Neural progenitor cell (in vitro differentiated cells): ENCODE measurements at regions not wholly inside any gene's neighbourhood (a gene's known extent, or its start where the extent isn't known, plus 50 kb on each side); places are given as distances from the start of the nearest gene placed in this dataset.
"Not testable (repeated sequence)": the region's sequence is repeated elsewhere in the genome, so short reads cannot be mapped to it uniquely, and the experiment has no call there.

ENCODE experiments used
- EZH2 ChIP-seq: fragments of 200-600 bp; sonication (generic); IDR thresholded peaks from 2 replicates; pipeline ENCODE4 v1.6.1; 2017; ENCODE audit warnings: antibody characterized with exemption, mild to moderate bottlenecking, moderate library complexity
- TF ChIP-seq, protein P1 (sequence below): fragments of 200-600 bp; sonication (generic); IDR thresholded peaks from 2 replicates; pipeline ENCODE4 v1.5.1; 2017; ENCODE audit warnings: antibody characterized with exemption, mild to moderate bottlenecking

DNA sequence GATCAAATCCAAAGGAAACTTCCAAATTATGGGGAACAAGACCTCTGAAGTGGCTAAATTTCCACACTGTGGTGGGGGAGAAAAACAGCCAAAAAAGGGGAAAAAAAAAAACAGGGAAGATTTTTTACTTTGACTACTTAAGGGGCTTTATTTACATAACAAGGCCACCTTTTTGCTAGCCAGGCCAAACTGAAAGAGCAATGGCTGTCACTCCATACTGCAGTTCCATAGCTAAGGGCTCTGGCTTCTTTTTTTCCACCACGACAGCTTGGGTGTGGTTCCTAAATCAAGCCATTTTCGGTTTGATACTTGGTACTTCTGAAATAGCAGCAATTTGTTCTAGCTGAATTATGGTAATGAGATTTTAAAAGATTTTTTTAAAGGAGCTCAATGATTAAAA is 76.4 kb upstream of the ANTXRL start:
- TF ChIP-seq, protein P1, sequence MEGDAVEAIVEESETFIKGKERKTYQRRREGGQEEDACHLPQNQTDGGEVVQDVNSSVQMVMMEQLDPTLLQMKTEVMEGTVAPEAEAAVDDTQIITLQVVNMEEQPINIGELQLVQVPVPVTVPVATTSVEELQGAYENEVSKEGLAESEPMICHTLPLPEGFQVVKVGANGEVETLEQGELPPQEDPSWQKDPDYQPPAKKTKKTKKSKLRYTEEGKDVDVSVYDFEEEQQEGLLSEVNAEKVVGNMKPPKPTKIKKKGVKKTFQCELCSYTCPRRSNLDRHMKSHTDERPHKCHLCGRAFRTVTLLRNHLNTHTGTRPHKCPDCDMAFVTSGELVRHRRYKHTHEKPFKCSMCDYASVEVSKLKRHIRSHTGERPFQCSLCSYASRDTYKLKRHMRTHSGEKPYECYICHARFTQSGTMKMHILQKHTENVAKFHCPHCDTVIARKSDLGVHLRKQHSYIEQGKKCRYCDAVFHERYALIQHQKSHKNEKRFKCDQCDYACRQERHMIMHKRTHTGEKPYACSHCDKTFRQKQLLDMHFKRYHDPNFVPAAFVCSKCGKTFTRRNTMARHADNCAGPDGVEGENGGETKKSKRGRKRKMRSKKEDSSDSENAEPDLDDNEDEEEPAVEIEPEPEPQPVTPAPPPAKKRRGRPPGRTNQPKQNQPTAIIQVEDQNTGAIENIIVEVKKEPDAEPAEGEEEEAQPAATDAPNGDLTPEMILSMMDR = not testable (repeated sequence)
- not testable (repeated sequence) for TF ChIP-seq EZH2
